K562 (cell line): ENCODE measurements at regions not wholly inside any gene's neighbourhood (a gene's known extent, or its start where the extent isn't known, plus 50 kb on each side); places are given as distances from the start of the nearest gene placed in this dataset.

ENCODE experiments used
- ARID1B ChIP-seq: fragments of 450-650 bp; IDR thresholded peaks from 2 replicates; pipeline ENCODE4 v1.6.1; 2016; ENCODE audit warnings: antibody characterized with exemption, mild to moderate bottlenecking, inconsistent platforms
- BCLAF1 ChIP-seq, 2 experiments: fragments of 450-650 bp in 1 of 2; IDR thresholded peaks; 2 replicates each; pipeline ENCODE4 v1.6.1; 2011 to 2017; ENCODE audit warnings: low read depth in 2 of 2, antibody characterized with exemption in 1 of 2, borderline replicate concordance in 1 of 2, low read length in 1 of 2, mild to moderate bottlenecking in 1 of 2, mixed read lengths in 1 of 2; ENCODE audit not compliant: control insufficient read depth in 1 of 2
- CXXC5 ChIP-seq: fragments of 250-450 bp; sonication (Bioruptor Pico); IDR thresholded peaks from 2 replicates; pipeline ENCODE4 v1.8.0; 2022; ENCODE audit warnings: inconsistent platforms, mild to moderate bottlenecking, moderate library complexity
- EHMT2 ChIP-seq: fragments of 450-650 bp; IDR thresholded peaks from 2 replicates; pipeline ENCODE4 v1.6.1; 2018; ENCODE audit warnings: antibody characterized with exemption
- FOXK1 ChIP-seq: sonication (generic); formaldehyde crosslinking; IDR thresholded peaks from 2 replicates; pipeline ENCODE4 v1.8.0; 2022; ENCODE audit warnings: missing genetic modification reagents, mild to moderate bottlenecking, borderline replicate concordance
- MXI1 ChIP-seq: IDR thresholded peaks from 2 replicates; pipeline ENCODE4 v1.6.1; 2011; ENCODE audit warnings: low read depth, mild to moderate bottlenecking, improper control_type of control experiment, low read length
- NFRKB ChIP-seq: fragments of 450-650 bp; IDR thresholded peaks from 2 replicates; pipeline ENCODE4 v1.6.1; 2016; ENCODE audit warnings: low read depth
- PCBP1 ChIP-seq: fragments of 200-400 bp; formaldehyde crosslinking; IDR thresholded peaks from 2 replicates; pipeline ENCODE4 v1.6.1; 2018; ENCODE audit warnings: mild to moderate bottlenecking, low read depth, low read length; ENCODE audit not compliant: poor library complexity, severe bottlenecking
- SMARCA4 ChIP-seq: fragments of 450-650 bp; IDR thresholded peaks from 2 replicates; pipeline ENCODE4 v1.6.1; 2016
- ZNF696 ChIP-seq: fragments of 250-450 bp; sonication (Bioruptor Pico); conservative IDR thresholded peaks from 2 replicates; pipeline ENCODE4 v1.4.0; 2020; ENCODE audit warnings: mild to moderate bottlenecking, moderate library complexity
- ZNF740 ChIP-seq, 3 experiments: fragments of 200-800 bp in 1 of 3; sonication (Bioruptor generic) in 1 of 3; sonication (generic) in 1 of 3; formaldehyde crosslinking in 1 of 3; IDR thresholded peaks; 2 replicates each; pipeline versions ENCODE4 v1.6.1 to v1.8.0; 2016 to 2022; ENCODE audit warnings: mild to moderate bottlenecking in 2 of 3, missing compliant biosample characterization in 2 of 3, missing genetic modification characterization in 2 of 3, missing genetic modification reagents in 1 of 3
- TF ChIP-seq, protein P1 (sequence below): fragments of 450-650 bp; IDR thresholded peaks from 2 replicates; pipeline ENCODE4 v1.6.1; 2017; ENCODE audit warnings: antibody characterized with exemption, mild to moderate bottlenecking

- TF ChIP-seq, protein P1, sequence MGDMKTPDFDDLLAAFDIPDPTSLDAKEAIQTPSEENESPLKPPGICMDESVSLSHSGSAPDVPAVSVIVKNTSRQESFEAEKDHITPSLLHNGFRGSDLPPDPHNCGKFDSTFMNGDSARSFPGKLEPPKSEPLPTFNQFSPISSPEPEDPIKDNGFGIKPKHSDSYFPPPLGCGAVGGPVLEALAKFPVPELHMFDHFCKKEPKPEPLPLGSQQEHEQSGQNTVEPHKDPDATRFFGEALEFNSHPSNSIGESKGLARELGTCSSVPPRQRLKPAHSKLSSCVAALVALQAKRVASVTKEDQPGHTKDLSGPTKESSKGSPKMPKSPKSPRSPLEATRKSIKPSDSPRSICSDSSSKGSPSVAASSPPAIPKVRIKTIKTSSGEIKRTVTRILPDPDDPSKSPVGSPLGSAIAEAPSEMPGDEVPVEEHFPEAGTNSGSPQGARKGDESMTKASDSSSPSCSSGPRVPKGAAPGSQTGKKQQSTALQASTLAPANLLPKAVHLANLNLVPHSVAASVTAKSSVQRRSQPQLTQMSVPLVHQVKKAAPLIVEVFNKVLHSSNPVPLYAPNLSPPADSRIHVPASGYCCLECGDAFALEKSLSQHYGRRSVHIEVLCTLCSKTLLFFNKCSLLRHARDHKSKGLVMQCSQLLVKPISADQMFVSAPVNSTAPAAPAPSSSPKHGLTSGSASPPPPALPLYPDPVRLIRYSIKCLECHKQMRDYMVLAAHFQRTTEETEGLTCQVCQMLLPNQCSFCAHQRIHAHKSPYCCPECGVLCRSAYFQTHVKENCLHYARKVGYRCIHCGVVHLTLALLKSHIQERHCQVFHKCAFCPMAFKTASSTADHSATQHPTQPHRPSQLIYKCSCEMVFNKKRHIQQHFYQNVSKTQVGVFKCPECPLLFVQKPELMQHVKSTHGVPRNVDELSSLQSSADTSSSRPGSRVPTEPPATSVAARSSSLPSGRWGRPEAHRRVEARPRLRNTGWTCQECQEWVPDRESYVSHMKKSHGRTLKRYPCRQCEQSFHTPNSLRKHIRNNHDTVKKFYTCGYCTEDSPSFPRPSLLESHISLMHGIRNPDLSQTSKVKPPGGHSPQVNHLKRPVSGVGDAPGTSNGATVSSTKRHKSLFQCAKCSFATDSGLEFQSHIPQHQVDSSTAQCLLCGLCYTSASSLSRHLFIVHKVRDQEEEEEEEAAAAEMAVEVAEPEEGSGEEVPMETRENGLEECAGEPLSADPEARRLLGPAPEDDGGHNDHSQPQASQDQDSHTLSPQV, result peak; percentile 66; the same call in 1 of the 2 replicates
- TF ChIP-seq ARID1B, result peak; percentile 11; the same call in 1 of the 2 replicates
- TF ChIP-seq CXXC5 (CRISPR knock-in tag), result peak; percentile 29; the same call in 1 of the 2 replicates
- peak; percentile 42; the same call in 1 of the 2 replicates for TF ChIP-seq ZNF740 (CRISPR knock-in tag; IDR thresholded peaks at IDR 0.05)
- no peak for TF ChIP-seq ZNF740 (tag; IDR thresholded peaks at IDR 0.05)
- TF ChIP-seq BCLAF1 (IDR thresholded peaks at IDR 0.05; ENCODE audit: borderline replicate concordance in 1 of 2, control insufficient read depth in 1 of 2, low read depth in 2 of 2, low read length in 1 of 2), result no peak
- TF ChIP-seq EHMT2, result 0 out of 2 replicates have a peak, but pooled peaks have one; percentile 18
- TF ChIP-seq PCBP1, result no peak
- 0 out of 2 replicates have a peak, but pooled peaks have one; percentile 30 for TF ChIP-seq SMARCA4
- peak; percentile 70; the same call in 1 of the 2 replicates for TF ChIP-seq NFRKB
- no peak for TF ChIP-seq MXI1
- no peak for TF ChIP-seq FOXK1 (CRISPR knock-in tag)
- no peak for TF ChIP-seq ZNF696 (CRISPR knock-in tag)
Observed at GRCh38 chr6:160926281-160927276, 65.0 kb upstream of the MAP3K4 start (continued).
